Aorta (tissue), 5 donors: ENCODE measurements at regions not wholly inside any gene's neighbourhood (a gene's known extent, or its start where the extent isn't known, plus 50 kb on each side); places are given as distances from the start of the nearest gene placed in this dataset.
A peak's percentile ranks its signal among the peaks of the same experiment; 100 is the strongest.
"Not testable (repeated sequence)": the region's sequence is repeated elsewhere in the genome, so short reads cannot be mapped to it uniquely, and the experiment has no call there.

ENCODE experiments used
- ATAC-seq: fragments of 200-7000 bp; cut with Tn5 transposase; one replicate; pipeline ENCODE4 v1.9.1; 2022; ENCODE audit warnings: moderate library complexity; ENCODE audit not compliant: low FRiP score
- DNase-seq, 2 donors: peaks; one replicate each; pipeline ENCODE4 v3.0.0-alpha.2; 2020
- H3K27ac ChIP-seq, 2 donors: one replicate each; pipeline ENCODE4 v1.5.1; 2013; ENCODE audit warnings: low read length in 2 of 2, mild to moderate bottlenecking in 2 of 2, moderate library complexity in 2 of 2, control low read depth in 1 of 2, inconsistent platforms in 1 of 2, low read depth in 1 of 2
- H3K27me3 ChIP-seq, 2 donors: one replicate each; pipeline ENCODE4 v1.6.1; 2013; ENCODE audit warnings: control low read depth in 1 of 2, low read length in 1 of 2, mild to moderate bottlenecking in 1 of 2, moderate library complexity in 1 of 2; ENCODE audit not compliant: insufficient read depth in 2 of 2, control insufficient read depth in 1 of 2
- H3K36me3 ChIP-seq, 2 donors: one replicate each; pipeline ENCODE4 v1.6.1; 2013; ENCODE audit warnings: control low read depth in 1 of 2, low read length in 1 of 2, mild to moderate bottlenecking in 1 of 2; ENCODE audit not compliant: insufficient read depth in 2 of 2, control insufficient read depth in 1 of 2
- H3K4me1 ChIP-seq, 2 donors: one replicate each; pipeline ENCODE4 v1.6.1; 2013; ENCODE audit warnings: low read length in 2 of 2, control low read depth in 1 of 2, mild to moderate bottlenecking in 1 of 2, moderate library complexity in 1 of 2; ENCODE audit not compliant: insufficient read depth in 2 of 2, control insufficient read depth in 1 of 2
- H3K4me3 ChIP-seq, 2 donors: one replicate each; pipeline ENCODE4 v1.5.1; 2013; ENCODE audit warnings: low read length in 2 of 2, control low read depth in 1 of 2, mild to moderate bottlenecking in 1 of 2
- H3K9me3 ChIP-seq: one replicate; pipeline ENCODE4 v1.6.1; 2013; ENCODE audit warnings: mild to moderate bottlenecking, low read length; ENCODE audit not compliant: control insufficient read depth
- whole genome bisulfite sequencing, 2 donors: extraction: QIAGEN DNeasy Blood & Tissue Kit; methylation state at CpG; one replicate each; pipeline ENCODE4 v1.1.7; 2013; 5-methylcytosine and 5-hydroxymethylcytosine counted together
- intact Hi-C, 2 donors: fragments of 100-400 bp; cut with DNase I; formaldehyde crosslinking; loops; one replicate each; pipeline versions ENCODE4 v1.14.2 to v1.15.0; 2022
- donor health status: healthy with polysubstance abuse.
- donor health status: Bipolar disorder and iron deficiency.
- donor health status: DM: no; HTN: no; CAD: no.
- donor health status: DM: no; HTN: no; CAD: no.
- donor health status: DM: yes; HTN: yes; CAD: no.

GRCh38 chr6:134398453-134398852 lies 80.5 kb upstream of the SGK1 start:
- DNase-seq (peak in 1 of 2 donors; percentile 65), ATAC-seq (no peak)

GRCh38 chr6:134397676-134398075 lies 79.8 kb upstream of the SGK1 start:
- intact Hi-C loops: no loop called here
- no peak for ATAC-seq
- H3K4me3 ChIP-seq: no peak overlapping the region
- H3K9me3 ChIP-seq: no peaks in the 10 kb centered on the region
- DNase-seq: no peak
- H3K27ac ChIP-seq: no peak overlapping the region
- H3K27me3 ChIP-seq: no peaks in the 10 kb centered on the region
- no peaks in the 10 kb centered on the region for H3K4me1 ChIP-seq
- 88 to 92% methylated on average over 5 of the region's 5 CpGs for WGBS, 2 donors
- no peaks in the 10 kb centered on the region for H3K36me3 ChIP-seq

More at GRCh38 chr6:134398453-134398852, 80.5 kb upstream of the SGK1 start:
- Histone ChIP-seq H3K36me3 (no peaks in the 10 kb centered on the region), H3K4me1 (no peaks in the 10 kb centered on the region), H3K9me3 (no peaks in the 10 kb centered on the region), H3K27me3 (no peaks in the 10 kb centered on the region), H3K4me3 (no peak overlapping the region), H3K27ac (no peak overlapping the region)
- WGBS, 2 donors: 63 to 69% methylated on average over 6 of the region's 6 CpGs
- intact Hi-C loops: no loop called here

- H3K27me3 ChIP-seq: no peaks in the 10 kb centered on the region
- no peak overlapping the region for H3K4me3 ChIP-seq
- DNase-seq (no peak), ATAC-seq (no peak)
- 76 to 88% methylated on average over 1 of the region's 1 CpG for WGBS, 2 donors
- no peaks in the 10 kb centered on the region for H3K9me3 ChIP-seq
- no peaks in the 10 kb centered on the region for H3K36me3 ChIP-seq
- H3K4me1 ChIP-seq: no peaks in the 10 kb centered on the region
- no peak overlapping the region for H3K27ac ChIP-seq
- intact Hi-C loops: no loop called here
Measured at GRCh38 chr6:134394905-134395304, 77.0 kb upstream of the SGK1 start.

GRCh38 chr6:134394208-134394607 lies 76.3 kb upstream of the SGK1 start:
- 87% methylated on average over 1 of the region's 1 CpG for WGBS, 2 donors

GRCh38 chr6:134391205-134391604 lies 73.3 kb upstream of the SGK1 start:
- Histone ChIP-seq H3K27me3 (no peaks in the 10 kb centered on the region), H3K4me1 (no peaks in the 10 kb centered on the region), H3K27ac (no peak overlapping the region), H3K36me3 (no peaks in the 10 kb centered on the region), H3K9me3 (peaks cover 1% of the 10 kb centered on the region), H3K4me3 (no peak overlapping the region)
- no peak for ATAC-seq
- no peak for DNase-seq
- intact Hi-C loops: no loop called here
- WGBS, 2 donors: 61 to 65% methylated on average over 1 of the region's 1 CpG

More at GRCh38 chr6:134394208-134394607, 76.3 kb upstream of the SGK1 start:
- no peaks in the 10 kb centered on the region for H3K9me3 ChIP-seq
- no peak overlapping the region for H3K4me3 ChIP-seq
- intact Hi-C loops: no loop called here
- DNase-seq: no peak
- no peak for ATAC-seq
- H3K36me3 ChIP-seq: no peaks in the 10 kb centered on the region
- H3K4me1 ChIP-seq: no peaks in the 10 kb centered on the region
- H3K27me3 ChIP-seq: no peaks in the 10 kb centered on the region
- no peak overlapping the region for H3K27ac ChIP-seq

- H3K9me3 ChIP-seq: peaks cover 1% of the 10 kb centered on the region
- no peaks in the 10 kb centered on the region for H3K36me3 ChIP-seq
- 84 to 85% methylated on average over 3 of the region's 3 CpGs for WGBS, 2 donors
- intact Hi-C loops: no loop called here
- no peak overlapping the region for H3K4me3 ChIP-seq
- no peak for DNase-seq
- H3K27ac ChIP-seq: no peak overlapping the region
- ATAC-seq: no peak
- H3K27me3 ChIP-seq: no peaks in the 10 kb centered on the region
- H3K4me1 ChIP-seq: no peaks in the 10 kb centered on the region
Measured at GRCh38 chr6:134389658-134390057, 71.7 kb upstream of the SGK1 start.

GRCh38 chr6:134389129-134389528 lies 71.2 kb upstream of the SGK1 start:
- peaks cover 1% of the 10 kb centered on the region for H3K9me3 ChIP-seq
- H3K27ac ChIP-seq: no peak overlapping the region
- DNase-seq: no peak
- H3K4me3 ChIP-seq: no peak overlapping the region
- H3K4me1 ChIP-seq: no peaks in the 10 kb centered on the region
- no peaks in the 10 kb centered on the region for H3K27me3 ChIP-seq
- intact Hi-C loops: no loop called here
- WGBS, 2 donors: 93% methylated on average over 3 of the region's 3 CpGs
- H3K36me3 ChIP-seq: no peaks in the 10 kb centered on the region
- no peak for ATAC-seq

GRCh38 chr6:134386482-134386881 lies 68.6 kb upstream of the SGK1 start:
- H3K9me3 ChIP-seq, intact Hi-C loops, H3K27ac ChIP-seq, ATAC-seq, H3K4me1 ChIP-seq, H3K27me3 ChIP-seq, DNase-seq, H3K36me3 ChIP-seq, H3K4me3 ChIP-seq: not testable (repeated sequence)
- 83% methylated on average over 5 of the region's 6 CpGs for WGBS, 2 donors

- Histone ChIP-seq H3K27me3 (no peaks in the 10 kb centered on the region), H3K4me1 (no peaks in the 10 kb centered on the region), H3K36me3 (no peaks in the 10 kb centered on the region), H3K9me3 (peaks cover 2% of the 10 kb centered on the region), H3K27ac (no peak overlapping the region), H3K4me3 (no peak overlapping the region)
- DNase-seq: no peak
- ATAC-seq: no peak
- intact Hi-C loops: no loop called here
- 68 to 73% methylated on average over 5 of the region's 5 CpGs for WGBS, 2 donors
Measured at GRCh38 chr6:134381959-134382358, 64.0 kb upstream of the SGK1 start.
